ENCODE measurements at regions not wholly inside any gene's neighbourhood (a gene's known extent, or its start where the extent isn't known, plus 50 kb on each side); places are given as distances from the start of the nearest gene placed in this dataset.
"Not testable (repeated sequence)": the region's sequence is repeated elsewhere in the genome, so short reads cannot be mapped to it uniquely, and the experiment has no call there.

DNA sequence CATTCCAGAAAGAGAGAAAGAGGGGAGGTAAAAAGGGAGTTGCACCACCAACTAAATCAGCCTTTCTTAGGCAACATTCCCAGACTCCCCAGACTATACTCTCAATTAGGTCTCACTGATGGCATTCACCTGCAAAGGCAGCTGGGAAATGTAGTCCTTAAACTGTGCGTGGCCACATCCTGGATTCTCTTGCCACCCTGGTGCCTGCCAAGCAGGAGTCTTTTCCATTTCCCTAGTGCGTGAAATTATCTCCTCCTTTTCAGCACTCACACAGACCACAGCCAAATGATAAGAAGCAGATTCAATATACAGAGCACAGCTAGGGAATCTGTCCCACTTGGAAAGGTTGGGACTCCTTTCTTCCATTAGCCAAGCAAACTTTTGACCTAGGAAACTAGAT, 298.0 kb downstream of the ANAPC1 start:
- H3K36me3 Mint-ChIP-seq (ENCODE audit: unreplicated experiment); H3K4me1 Mint-ChIP-seq (ENCODE audit: low read depth, unreplicated experiment); H3K4me3 Mint-ChIP-seq (ENCODE audit: unreplicated experiment); H3K9me3 Mint-ChIP-seq (ENCODE audit: unreplicated experiment); DNase-seq; H3K27ac Mint-ChIP-seq (ENCODE audit: unreplicated experiment); H3K27me3 Mint-ChIP-seq (ENCODE audit: unreplicated experiment): not testable (repeated sequence)

DNA sequence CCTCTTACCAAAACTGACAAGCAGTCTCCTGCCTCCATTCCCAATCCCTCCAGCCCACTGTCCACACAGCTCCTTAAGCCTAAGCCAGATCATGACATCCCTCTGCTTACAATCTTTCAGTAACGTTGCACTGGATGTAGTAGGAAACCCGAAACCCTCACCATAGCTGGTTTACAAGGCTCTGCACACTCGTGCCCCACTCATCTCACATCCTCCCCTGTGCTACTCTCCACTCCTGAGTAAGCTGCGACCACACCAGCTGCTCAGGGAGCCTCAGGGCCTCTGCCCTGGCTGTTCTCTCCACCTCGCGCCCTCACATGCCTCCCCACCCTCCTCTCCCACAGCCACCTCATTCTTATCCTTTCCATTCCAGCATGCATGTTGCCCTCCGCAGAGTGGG, 288.9 kb downstream of the ANAPC1 start:
- H3K27ac Mint-ChIP-seq (ENCODE audit: unreplicated experiment); H3K27me3 Mint-ChIP-seq (ENCODE audit: unreplicated experiment); H3K9me3 Mint-ChIP-seq (ENCODE audit: unreplicated experiment); H3K4me1 Mint-ChIP-seq (ENCODE audit: low read depth, unreplicated experiment); DNase-seq; H3K36me3 Mint-ChIP-seq (ENCODE audit: unreplicated experiment); H3K4me3 Mint-ChIP-seq (ENCODE audit: unreplicated experiment): not testable (repeated sequence)

DNA sequence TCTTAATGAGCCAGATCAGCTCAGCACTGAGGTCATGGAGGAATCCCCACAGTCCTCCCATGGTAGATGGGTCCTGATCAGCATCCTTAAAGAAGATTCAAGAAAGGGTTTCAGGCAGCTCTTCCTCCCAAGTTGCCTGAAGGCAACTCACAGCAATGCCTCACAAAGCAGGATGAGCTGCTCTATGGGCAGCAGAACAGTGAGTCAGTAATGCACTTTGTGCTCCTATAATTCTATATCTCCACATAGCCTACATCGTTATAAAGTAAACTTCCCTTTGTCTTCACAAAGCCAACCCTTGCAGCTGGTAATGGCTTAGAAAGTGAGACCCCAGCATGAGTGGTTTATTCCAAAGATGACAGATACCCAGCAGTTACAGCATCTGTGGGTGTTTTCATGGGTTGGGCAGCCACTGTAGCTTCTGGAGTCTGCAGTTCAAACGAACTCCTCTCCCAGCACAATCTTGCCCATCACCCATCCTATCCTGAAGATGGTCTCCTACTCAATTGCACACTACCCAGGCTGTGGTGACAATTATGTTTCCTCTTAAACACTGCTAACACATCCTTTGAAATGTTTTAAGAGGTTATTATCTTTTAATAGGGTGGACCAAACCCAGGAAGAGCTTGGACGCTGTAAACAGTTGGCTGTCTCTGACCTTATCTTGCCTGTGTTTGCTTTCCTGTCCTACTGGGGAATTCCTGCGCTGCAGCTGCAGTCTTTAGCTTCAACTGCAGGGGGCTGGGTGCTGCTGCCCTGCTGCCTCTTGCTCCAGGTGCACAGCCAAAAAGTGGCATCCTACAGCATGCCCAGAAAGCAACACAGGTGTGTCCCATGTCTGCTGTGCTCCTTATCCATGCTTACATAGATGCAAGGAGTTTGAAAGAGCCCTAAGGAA, 286.9 kb downstream of the ANAPC1 start:
- H3K36me3 Mint-ChIP-seq (ENCODE audit: unreplicated experiment); H3K27me3 Mint-ChIP-seq (ENCODE audit: unreplicated experiment); H3K4me3 Mint-ChIP-seq (ENCODE audit: unreplicated experiment); H3K9me3 Mint-ChIP-seq (ENCODE audit: unreplicated experiment); DNase-seq; H3K4me1 Mint-ChIP-seq (ENCODE audit: low read depth, unreplicated experiment); H3K27ac Mint-ChIP-seq (ENCODE audit: unreplicated experiment): not testable (repeated sequence)

DNA sequence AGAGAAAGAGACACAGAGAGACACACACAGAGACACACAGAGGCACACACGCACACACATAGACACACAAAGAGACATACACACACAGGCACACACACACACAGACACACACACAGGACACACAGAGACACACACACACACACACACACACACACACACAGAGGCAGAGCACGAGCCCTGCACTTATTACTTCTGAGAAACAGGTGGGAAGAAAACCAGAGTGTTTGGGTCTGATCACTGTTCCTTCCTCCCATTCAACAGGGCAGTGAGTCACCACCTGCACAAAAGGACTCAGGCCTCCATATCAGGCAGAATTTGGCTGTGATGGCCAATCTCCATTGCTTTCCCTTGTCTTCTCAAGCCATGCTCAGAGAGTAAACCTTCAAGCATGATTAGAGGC, 285.0 kb downstream of the ANAPC1 start:
- not testable (repeated sequence) for H3K27me3 Mint-ChIP-seq (ENCODE audit: unreplicated experiment); H3K27ac Mint-ChIP-seq (ENCODE audit: unreplicated experiment); H3K9me3 Mint-ChIP-seq (ENCODE audit: unreplicated experiment); H3K4me1 Mint-ChIP-seq (ENCODE audit: low read depth, unreplicated experiment); H3K4me3 Mint-ChIP-seq (ENCODE audit: unreplicated experiment); DNase-seq; H3K36me3 Mint-ChIP-seq (ENCODE audit: unreplicated experiment)

DNA sequence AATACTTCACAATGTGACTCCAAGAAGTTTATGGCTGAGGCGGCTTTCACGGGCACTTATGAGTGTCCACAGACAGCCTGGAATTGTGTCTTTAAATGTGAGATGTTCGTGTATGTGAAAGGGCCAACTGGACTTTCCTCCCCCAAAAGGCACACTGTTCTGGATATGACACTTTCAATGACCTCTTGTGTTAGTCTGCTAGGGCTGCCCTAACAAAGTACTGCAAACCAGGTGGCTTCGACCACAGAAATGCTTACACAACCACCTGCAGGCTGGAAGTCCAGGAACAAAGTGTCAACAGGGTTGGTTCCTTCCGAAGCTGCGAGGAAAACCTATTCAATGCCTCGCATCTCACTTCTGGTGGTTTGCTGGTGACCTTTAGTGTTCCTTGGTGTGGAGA, 281.7 kb downstream of the ANAPC1 start:
- not testable (repeated sequence) for H3K4me1 Mint-ChIP-seq (ENCODE audit: low read depth, unreplicated experiment); DNase-seq; H3K36me3 Mint-ChIP-seq (ENCODE audit: unreplicated experiment); H3K4me3 Mint-ChIP-seq (ENCODE audit: unreplicated experiment); H3K9me3 Mint-ChIP-seq (ENCODE audit: unreplicated experiment); H3K27me3 Mint-ChIP-seq (ENCODE audit: unreplicated experiment); H3K27ac Mint-ChIP-seq (ENCODE audit: unreplicated experiment)

DNA sequence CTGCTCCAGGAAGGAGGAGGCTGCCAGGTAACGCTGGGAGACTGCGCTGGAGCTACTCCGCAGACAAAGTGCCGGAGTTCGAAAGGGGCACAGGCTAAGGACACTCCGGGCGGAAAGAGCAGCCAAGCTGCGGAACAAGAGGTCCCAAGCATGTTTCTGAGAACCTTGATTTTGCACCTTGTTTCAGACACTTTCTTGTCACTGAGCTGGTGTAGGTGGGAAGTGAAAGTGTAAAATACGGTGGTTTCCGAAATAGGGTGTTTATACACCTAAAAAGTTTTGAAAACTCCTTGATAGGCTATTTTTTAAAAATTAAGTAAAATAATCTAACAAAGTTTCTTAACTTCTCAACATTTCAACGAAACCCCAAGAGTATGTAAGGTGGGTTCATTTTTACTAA, 278.2 kb downstream of the ANAPC1 start:
- H3K27ac Mint-ChIP-seq (ENCODE audit: unreplicated experiment); DNase-seq: not testable (repeated sequence)

DNA sequence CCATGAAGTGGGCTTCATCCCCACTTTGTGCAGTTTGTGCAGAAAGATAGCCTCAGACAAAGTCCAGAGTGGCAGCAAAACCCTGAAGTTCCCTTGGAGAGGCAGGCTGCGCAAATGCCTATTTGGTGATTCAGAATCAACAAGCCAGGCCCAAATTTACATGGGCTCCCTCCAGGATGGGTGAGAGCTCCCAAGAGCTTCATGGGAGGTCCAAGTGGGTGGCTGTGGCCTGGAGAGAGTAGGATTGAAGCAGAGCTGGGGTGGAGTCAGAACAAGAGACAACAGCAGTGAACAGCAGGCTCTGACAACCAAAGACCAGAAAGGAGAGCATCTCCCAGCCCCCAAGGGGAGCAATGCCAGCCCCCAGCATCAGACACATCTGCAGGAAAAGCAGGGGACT, 277.4 kb downstream of the ANAPC1 start:
- not testable (repeated sequence) for H3K4me1 Mint-ChIP-seq (ENCODE audit: low read depth, unreplicated experiment); H3K36me3 Mint-ChIP-seq (ENCODE audit: unreplicated experiment); H3K4me3 Mint-ChIP-seq (ENCODE audit: unreplicated experiment); H3K27ac Mint-ChIP-seq (ENCODE audit: unreplicated experiment); H3K27me3 Mint-ChIP-seq (ENCODE audit: unreplicated experiment); H3K9me3 Mint-ChIP-seq (ENCODE audit: unreplicated experiment); DNase-seq

More for the DNA sequence above, 278.2 kb downstream of the ANAPC1 start:
- H3K4me3 Mint-ChIP-seq (ENCODE audit: unreplicated experiment); H3K4me1 Mint-ChIP-seq (ENCODE audit: low read depth, unreplicated experiment); H3K27me3 Mint-ChIP-seq (ENCODE audit: unreplicated experiment); H3K9me3 Mint-ChIP-seq (ENCODE audit: unreplicated experiment); H3K36me3 Mint-ChIP-seq (ENCODE audit: unreplicated experiment): not testable (repeated sequence)

DNA sequence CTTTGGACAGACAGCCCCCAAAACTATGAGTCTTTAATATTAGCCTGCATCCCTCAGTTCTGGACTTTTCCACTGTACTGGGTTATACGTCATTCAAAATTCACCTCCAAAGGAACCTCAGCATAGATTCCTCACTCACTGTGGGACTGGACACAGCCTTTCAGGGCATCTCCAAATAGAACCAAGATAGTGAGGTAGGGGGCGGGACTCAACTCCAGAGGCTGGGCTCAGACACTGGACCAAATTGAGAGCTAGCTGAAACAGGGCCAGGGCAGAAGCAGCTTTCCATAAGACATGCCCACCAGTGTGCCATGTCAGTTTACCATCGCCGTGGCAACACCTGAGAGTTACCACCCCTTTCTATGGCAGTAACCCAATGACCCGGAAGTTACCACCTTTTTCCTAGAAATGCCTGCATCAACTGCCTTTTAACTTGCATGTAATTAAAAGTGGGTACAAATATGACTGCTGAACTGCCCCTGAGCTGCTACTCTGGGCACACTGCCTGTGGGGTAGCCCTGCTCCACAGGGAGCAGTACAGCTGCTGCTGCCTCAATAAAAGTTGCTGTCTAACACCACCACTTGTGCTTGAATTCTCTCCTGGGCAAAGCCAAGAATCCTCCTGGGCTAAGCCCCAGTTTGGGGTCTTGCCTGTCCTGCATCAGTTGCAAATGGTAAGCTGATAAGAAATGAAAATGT, 274.7 kb downstream of the ANAPC1 start:
- not testable (repeated sequence) for H3K4me3 Mint-ChIP-seq (ENCODE audit: unreplicated experiment); H3K36me3 Mint-ChIP-seq (ENCODE audit: unreplicated experiment); H3K27me3 Mint-ChIP-seq (ENCODE audit: unreplicated experiment); H3K4me1 Mint-ChIP-seq (ENCODE audit: low read depth, unreplicated experiment); H3K9me3 Mint-ChIP-seq (ENCODE audit: unreplicated experiment); H3K27ac Mint-ChIP-seq (ENCODE audit: unreplicated experiment); DNase-seq

DNA sequence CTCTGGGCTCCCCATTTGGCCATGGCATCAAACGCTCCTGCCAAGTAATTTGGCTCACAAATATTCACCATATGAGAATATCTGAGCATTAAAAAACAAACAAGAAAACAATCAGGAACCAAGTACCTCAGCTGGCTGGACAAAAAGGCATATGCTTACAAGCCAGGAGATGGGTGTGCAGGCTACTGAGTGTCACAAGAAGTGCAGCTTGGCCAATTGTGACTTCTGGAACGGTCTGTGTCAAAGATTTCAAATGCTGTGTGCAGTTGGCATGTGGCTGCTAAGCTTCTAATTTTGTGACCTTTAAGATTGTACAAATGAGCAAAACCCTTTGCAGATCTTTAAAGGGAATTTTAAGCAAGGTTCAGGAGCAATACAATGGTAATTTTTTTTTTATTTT, 274.0 kb downstream of the ANAPC1 start:
- not testable (repeated sequence) for H3K4me1 Mint-ChIP-seq (ENCODE audit: low read depth, unreplicated experiment); H3K36me3 Mint-ChIP-seq (ENCODE audit: unreplicated experiment)

More for the DNA sequence above, 274.0 kb downstream of the ANAPC1 start:
- H3K4me3 Mint-ChIP-seq (ENCODE audit: unreplicated experiment); H3K9me3 Mint-ChIP-seq (ENCODE audit: unreplicated experiment); DNase-seq; H3K27ac Mint-ChIP-seq (ENCODE audit: unreplicated experiment); H3K27me3 Mint-ChIP-seq (ENCODE audit: unreplicated experiment): not testable (repeated sequence)

Data from glutamatergic neuron (in vitro differentiated cells).